CD14-positive monocyte (primary cell): ENCODE measurements at regions not wholly inside any gene's neighbourhood (a gene's known extent, or its start where the extent isn't known, plus 50 kb on each side); places are given as distances from the start of the nearest gene placed in this dataset.

Source experiments
- DNase-seq, 3 donors: peaks; one replicate each; pipeline ENCODE4 v3.0.0-alpha.2; 2011 to 2022
- H2AFZ ChIP-seq: 2 replicates; pipeline ENCODE4 v1.6.0; 2012; ENCODE audit warnings: mild to moderate bottlenecking, low read depth, low read length, inconsistent platforms; ENCODE audit not compliant: insufficient read depth, poor library complexity, severe bottlenecking
- H3K27ac ChIP-seq, 2 donors: 1 replicate in 1 of 2; 2 replicates in 1 of 2; pipeline ENCODE4 v1.5.1; 2012 to 2013; ENCODE audit warnings: low read length in 2 of 2, control low read depth in 1 of 2, inconsistent platforms in 1 of 2, low read depth in 1 of 2, mild to moderate bottlenecking in 1 of 2
- H3K27me3 ChIP-seq, 2 donors: one replicate each; pipeline versions ENCODE4 v1.6.0 to v1.6.1; 2011 to 2013; ENCODE audit warnings: low read length in 2 of 2; ENCODE audit not compliant: control insufficient read depth in 2 of 2, insufficient read depth in 2 of 2
- H3K36me3 ChIP-seq, 2 donors: replicated peaks in 1 of 2; 1 replicate in 1 of 2; 2 replicates in 1 of 2; pipeline versions ENCODE4 v1.5.1 to v1.6.1; 2012 to 2013; ENCODE audit warnings: low read length in 2 of 2, control low read depth in 1 of 2, inconsistent platforms in 1 of 2, mild to moderate bottlenecking in 1 of 2; ENCODE audit not compliant: insufficient read depth in 2 of 2, control insufficient read depth in 1 of 2
- H3K4me1 ChIP-seq, 2 donors: 1 replicate in 1 of 2; 2 replicates in 1 of 2; pipeline versions ENCODE4 v1.5.1 to v1.6.1; 2012 to 2013; ENCODE audit warnings: low read length in 2 of 2, control low read depth in 1 of 2, inconsistent platforms in 1 of 2, mild to moderate bottlenecking in 1 of 2, moderate library complexity in 1 of 2; ENCODE audit not compliant: insufficient read depth in 2 of 2, control insufficient read depth in 1 of 2
- H3K4me2 ChIP-seq: replicated peaks from 2 replicates; pipeline ENCODE3; 2012; ENCODE audit warnings: low read length, moderate library complexity, mild to moderate bottlenecking; ENCODE audit not compliant: poor library complexity, severe bottlenecking; ENCODE audit errors: extremely low read depth
- H3K4me3 ChIP-seq, 3 experiments: fragments of 200-600 bp in 1 of 3; sonication (generic) in 1 of 3; replicated peaks in 1 of 3; 1 replicate in 2 of 3; 2 replicates in 1 of 3; pipeline ENCODE4 v1.5.1; 2011 to 2013; ENCODE audit warnings: low read length in 3 of 3, mild to moderate bottlenecking in 3 of 3, control low read depth in 2 of 3, low read depth in 2 of 3, inconsistent platforms in 1 of 3, moderate library complexity in 1 of 3
- H3K79me2 ChIP-seq: 2 replicates; pipeline ENCODE4 v1.6.0; 2012; ENCODE audit warnings: mild to moderate bottlenecking, control low read depth, inconsistent platforms, low read length, moderate library complexity; ENCODE audit not compliant: insufficient read depth
- H3K9ac ChIP-seq: 2 replicates; pipeline ENCODE4 v1.6.0; 2017; ENCODE audit warnings: low read length, mild to moderate bottlenecking; ENCODE audit not compliant: insufficient read depth, poor library complexity, severe bottlenecking
- H3K9me3 ChIP-seq, 2 donors: replicated peaks in 1 of 2; 1 replicate in 1 of 2; 2 replicates in 1 of 2; pipeline versions ENCODE4 v1.5.1 to v1.6.1; 2012 to 2013; ENCODE audit warnings: low read length in 2 of 2, control low read depth in 1 of 2; ENCODE audit not compliant: control insufficient read depth in 1 of 2, insufficient read depth in 1 of 2
- H4K20me1 ChIP-seq: 2 replicates; pipeline ENCODE4 v1.6.0; 2012; ENCODE audit warnings: mild to moderate bottlenecking, low read length, control low read depth, moderate library complexity; ENCODE audit not compliant: insufficient read depth
- H3K27ac Mint-ChIP-seq, 7 donors: one replicate each; pipeline ENCODE4 v1.8.0; 2020; ENCODE audit warnings: mild to moderate bottlenecking in 7 of 7, mixed read lengths in 7 of 7, moderate library complexity in 6 of 7, inconsistent platforms in 2 of 7
- H3K27me3 Mint-ChIP-seq, 3 donors: one replicate each; pipeline ENCODE4 v1.8.0; 2021 to 2022; ENCODE audit warnings: low read depth in 3 of 3, mild to moderate bottlenecking in 3 of 3, mixed read lengths in 3 of 3, moderate library complexity in 3 of 3, inconsistent platforms in 1 of 3
- H3K36me3 Mint-ChIP-seq, 2 donors: one replicate each; pipeline ENCODE4 v1.8.0; 2020; ENCODE audit warnings: mixed read lengths in 2 of 2, inconsistent platforms in 1 of 2, mild to moderate bottlenecking in 1 of 2
- H3K4me1 Mint-ChIP-seq: one replicate; pipeline ENCODE4 v1.8.0; 2020; ENCODE audit warnings: mild to moderate bottlenecking, mixed read lengths
- H3K4me3 Mint-ChIP-seq, 2 donors: one replicate each; pipeline ENCODE4 v1.8.0; 2020; ENCODE audit warnings: mild to moderate bottlenecking in 2 of 2, mixed read lengths in 2 of 2, moderate library complexity in 1 of 2
- H3K9me3 Mint-ChIP-seq, 7 donors: one replicate each; pipeline ENCODE4 v1.8.0; 2020 to 2022; ENCODE audit warnings: mixed read lengths in 7 of 7, mild to moderate bottlenecking in 6 of 7, moderate library complexity in 6 of 7, inconsistent platforms in 2 of 7
- CTCF ChIP-seq: fragments of 200-600 bp; IDR thresholded peaks from one replicate; pipeline ENCODE4 v1.8.0; 2022; ENCODE audit warnings: antibody characterized with exemption, mild to moderate bottlenecking
- WGBS: methylation state at CpG from one replicate; pipeline ENCODE4 v1.1.5; 2013; ENCODE audit warnings: missing lambda C conversion rate; ENCODE audit not compliant: insufficient coverage; 5-methylcytosine and 5-hydroxymethylcytosine counted together
- intact Hi-C, 2 donors: fragments of 100-400 bp; cut with micrococcal nuclease; formaldehyde crosslinking; loops; one replicate each; pipeline versions ENCODE4 v1.15.0 to v1.15.1; 2023

DNA sequence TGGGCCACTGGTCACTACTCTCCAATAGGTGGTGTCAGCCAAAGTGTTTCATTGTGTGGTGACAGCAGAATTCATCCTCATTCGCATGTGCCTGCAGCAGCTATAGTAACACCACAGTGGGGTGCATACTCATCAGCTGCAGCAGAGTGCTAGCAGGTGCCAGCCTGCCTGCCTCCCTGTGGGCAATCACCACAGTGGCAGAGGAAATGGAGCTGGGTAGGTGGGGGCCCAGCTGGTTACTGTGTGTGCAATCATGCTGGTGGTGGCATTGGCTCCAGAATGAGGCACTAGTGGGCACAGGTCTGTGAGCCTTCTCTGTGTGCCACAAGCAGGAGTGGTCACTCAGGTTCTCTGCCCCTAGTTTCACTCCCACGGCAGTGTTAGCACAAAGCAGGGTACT is 579.2 kb downstream of the PTPRC start:
- no peak for DNase-seq
- H3K4me1 Mint-ChIP-seq = peaks cover 4% of the 10 kb centered on the region
- Histone ChIP-seq H4K20me1 (no peaks in the 10 kb centered on the region), H3K4me1 (no peaks in the 10 kb centered on the region), H3K4me3 (no peak overlapping the region), H3K27me3 (no peaks in the 10 kb centered on the region), H2AFZ (no peak overlapping the region), H3K4me2 (no peak overlapping the region), H3K9me3 (no peaks in the 10 kb centered on the region), H3K9ac (no peak overlapping the region), H3K79me2 (no peaks in the 10 kb centered on the region), H3K27ac (no peak overlapping the region), H3K36me3 (no peaks in the 10 kb centered on the region)
- peaks cover 3 to 11% (median 4%) of the 10 kb centered on the region in 7 donors for H3K9me3 Mint-ChIP-seq
- 70% methylated on average over 2 of the region's 2 CpGs for WGBS
- no peak overlapping the region for H3K4me3 Mint-ChIP-seq
- no peaks in the 10 kb centered on the region for H3K36me3 Mint-ChIP-seq
- H3K27ac Mint-ChIP-seq = no peak overlapping the region
- intact Hi-C loops = no loop called here
- peaks cover 0 to 1% (median 0%) of the 10 kb centered on the region in 3 donors for H3K27me3 Mint-ChIP-seq
- TF ChIP-seq CTCF = no peak

GRCh38 chr1:199218533-199218932 is 579.7 kb downstream of the PTPRC start:
- Histone ChIP-seq H2AFZ (no peak overlapping the region), H3K4me1 (no peaks in the 10 kb centered on the region), H3K4me2 (no peak overlapping the region), H3K36me3 (no peaks in the 10 kb centered on the region), H3K4me3 (no peak overlapping the region), H3K79me2 (no peaks in the 10 kb centered on the region), H4K20me1 (no peaks in the 10 kb centered on the region), H3K9me3 (no peaks in the 10 kb centered on the region), H3K27me3 (no peaks in the 10 kb centered on the region), H3K27ac (no peak overlapping the region), H3K9ac (no peak overlapping the region)
- H3K4me1 Mint-ChIP-seq = peaks cover 4% of the 10 kb centered on the region
- no peak overlapping the region for H3K4me3 Mint-ChIP-seq
- DNase-seq = no peak
- H3K27ac Mint-ChIP-seq = peak overlapping the region in 1 of 7 donors; percentile 2
- intact Hi-C loops = no loop called here
- WGBS = 63% methylated on average over 2 of the region's 2 CpGs
- H3K9me3 Mint-ChIP-seq = peaks cover 3 to 11% (median 4%) of the 10 kb centered on the region in 7 donors
- no peaks in the 10 kb centered on the region for H3K36me3 Mint-ChIP-seq
- H3K27me3 Mint-ChIP-seq = peaks cover 0 to 1% (median 0%) of the 10 kb centered on the region in 3 donors
- no peak for TF ChIP-seq CTCF
